NAMALWA (cell line): ENCODE measurements at regions not wholly inside any gene's neighbourhood (a gene's known extent, or its start where the extent isn't known, plus 50 kb on each side); places are given as distances from the start of the nearest gene placed in this dataset.

Source experiments
- DNase-seq: peaks from one replicate; pipeline ENCODE4 v3.0.0-alpha.2; 2015; ENCODE audit warnings: low spot score

GRCh38 chr12:20197411-20197810, 170.9 kb upstream of the PDE3A start:
- DNase-seq: no peak

GRCh38 chr12:20199780-20200179, 168.6 kb upstream of the PDE3A start:
- no peak for DNase-seq

GRCh38 chr12:20201733-20202132, 166.6 kb upstream of the PDE3A start:
- no peak for DNase-seq

- DNase-seq: no peak
Observed at GRCh38 chr12:20205854-20206253, 162.5 kb upstream of the PDE3A start.

- no peak for DNase-seq
Observed at GRCh38 chr12:20206410-20206809, 161.9 kb upstream of the PDE3A start.

- no peak for DNase-seq
Observed at GRCh38 chr12:20210621-20211215, 157.6 kb upstream of the PDE3A start.

- DNase-seq: no peak
Observed at GRCh38 chr12:20211541-20211940, 156.8 kb upstream of the PDE3A start.

GRCh38 chr12:20211981-20212421, 156.3 kb upstream of the PDE3A start:
- no peak for DNase-seq

GRCh38 chr12:20212658-20213555, 155.4 kb upstream of the PDE3A start:
- no peak for DNase-seq

- no peak for DNase-seq
Observed at GRCh38 chr12:20213723-20214625, 154.4 kb upstream of the PDE3A start.

GRCh38 chr12:20220339-20220738, 148.0 kb upstream of the PDE3A start:
- peak; percentile 47 for DNase-seq

GRCh38 chr12:20232931-20233675, 135.2 kb upstream of the PDE3A start:
- DNase-seq: no peak

GRCh38 chr12:20234474-20234873, 133.9 kb upstream of the PDE3A start:
- DNase-seq: no peak

- DNase-seq: no peak
Observed at GRCh38 chr12:20237091-20237490, 131.2 kb upstream of the PDE3A start.

GRCh38 chr12:20245491-20245890, 122.8 kb upstream of the PDE3A start:
- DNase-seq: no peak

GRCh38 chr12:20248646-20249045, 119.7 kb upstream of the PDE3A start:
- no peak for DNase-seq

GRCh38 chr12:20250761-20251160, 117.6 kb upstream of the PDE3A start:
- DNase-seq: no peak

- no peak for DNase-seq
Observed at GRCh38 chr12:20257311-20257710, 111.0 kb upstream of the PDE3A start.

- DNase-seq: no peak
Observed at GRCh38 chr12:20259786-20260185, 108.6 kb upstream of the PDE3A start.

- no peak for DNase-seq
Observed at GRCh38 chr12:20260851-20261250, 107.5 kb upstream of the PDE3A start.

- DNase-seq: no peak
Observed at GRCh38 chr12:20262119-20262518, 106.2 kb upstream of the PDE3A start.

GRCh38 chr12:20264026-20264425, 104.3 kb upstream of the PDE3A start:
- DNase-seq: no peak
